T-cell (primary cell): ENCODE measurements at regions not wholly inside any gene's neighbourhood (a gene's known extent, or its start where the extent isn't known, plus 50 kb on each side); places are given as distances from the start of the nearest gene placed in this dataset.

ENCODE experiments used
- ATAC-seq, 4 experiments: fragments of 200-7000 bp in 3 of 4; fragments of 150-1000 bp in 1 of 4; cut with Tn5 transposase; replicated peaks in 1 of 4; 1 replicate in 3 of 4; 2 replicates in 1 of 4; pipeline ENCODE4 v1.10.0; 2021; ENCODE audit warnings: moderate library complexity in 3 of 4, mild to moderate bottlenecking in 2 of 4, moderate number of reproducible peaks in 1 of 4
- CTCF ChIA-PET, 2 donors: fragments of 300-600 bp; sonication (Branson Sonifier 250); formaldehyde crosslinking; loops; one replicate each; lab custom pipeline; 2022; ENCODE audit warnings: antibody characterized with exemption in 2 of 2; lab: Charles Lee
- POLR2A ChIA-PET, 2 donors: fragments of 300-600 bp; sonication (Branson Sonifier 250); formaldehyde crosslinking; loops; one replicate each; lab custom pipeline; 2022; ENCODE audit warnings: antibody characterized with exemption in 2 of 2; lab: Charles Lee
- DNase-seq, 35 experiments: peaks; one replicate each; pipeline versions ENCODE4 v3.0.0 to v3.0.0-alpha.2; 2013 to 2023
- H3K27ac ChIP-seq: one replicate; pipeline ENCODE4 v1.5.1; 2013; ENCODE audit warnings: low read length
- H3K27me3 ChIP-seq, 2 experiments: replicated peaks in 1 of 2; 1 replicate in 1 of 2; 2 replicates in 1 of 2; pipeline versions ENCODE4 v1.6.1 to v1.7.0; 2013; ENCODE audit warnings: low read length in 1 of 2, mixed read lengths in 1 of 2; ENCODE audit not compliant: control insufficient read depth in 2 of 2, insufficient read depth in 2 of 2; ENCODE audit errors: extremely low read depth in 1 of 2
- H3K36me3 ChIP-seq, 2 donors: 1 replicate in 1 of 2; 2 replicates in 1 of 2; pipeline versions ENCODE4 v1.6.1 to v1.7.0; 2013; ENCODE audit warnings: low read length in 1 of 2; ENCODE audit not compliant: control insufficient read depth in 2 of 2, insufficient read depth in 1 of 2; ENCODE audit errors: extremely low read depth in 1 of 2
- H3K4me1 ChIP-seq, 2 experiments: 1 replicate in 1 of 2; 2 replicates in 1 of 2; pipeline versions ENCODE4 v1.6.1 to v1.7.0; 2013; ENCODE audit warnings: low read length in 2 of 2, mixed read lengths in 1 of 2; ENCODE audit not compliant: insufficient read depth in 2 of 2, control insufficient read depth in 1 of 2; ENCODE audit errors: extremely low read depth in 1 of 2
- H3K4me3 ChIP-seq, 2 donors: 1 replicate in 1 of 2; 2 replicates in 1 of 2; pipeline versions ENCODE4 v1.5.1 to v1.7.0; 2013; ENCODE audit warnings: mild to moderate bottlenecking in 2 of 2, low read length in 1 of 2, moderate library complexity in 1 of 2; ENCODE audit not compliant: control insufficient read depth in 1 of 2; ENCODE audit errors: extremely low read depth in 1 of 2
- H3K9me3 ChIP-seq: 2 replicates; pipeline ENCODE4 v1.7.0; 2013
- H3K27ac Mint-ChIP-seq, 2 donors: one replicate each; pipeline ENCODE4 v1.8.0; 2020 to 2021; ENCODE audit warnings: mild to moderate bottlenecking in 2 of 2, mixed read lengths in 2 of 2
- H3K27me3 Mint-ChIP-seq, 2 donors: one replicate each; pipeline ENCODE4 v1.8.0; 2021 to 2022; ENCODE audit warnings: mixed read lengths in 2 of 2
- H3K36me3 Mint-ChIP-seq: one replicate; pipeline ENCODE4 v1.8.0; 2021; ENCODE audit warnings: mixed read lengths
- H3K4me1 Mint-ChIP-seq, 3 donors: one replicate each; pipeline ENCODE4 v1.8.0; 2020 to 2022; ENCODE audit warnings: mixed read lengths in 3 of 3, mild to moderate bottlenecking in 1 of 3
- H3K4me3 Mint-ChIP-seq, 3 donors: one replicate each; pipeline ENCODE4 v1.8.0; 2020 to 2022; ENCODE audit warnings: mild to moderate bottlenecking in 3 of 3, mixed read lengths in 3 of 3, moderate library complexity in 3 of 3
- H3K9me3 Mint-ChIP-seq, 3 donors: one replicate each; pipeline ENCODE4 v1.8.0; 2020 to 2022; ENCODE audit warnings: mixed read lengths in 3 of 3
- WGBS: methylation state at CpG from one replicate; pipeline ENCODE4 v1.1.5; 2013; ENCODE audit warnings: missing lambda C conversion rate; ENCODE audit not compliant: insufficient coverage; 5-methylcytosine and 5-hydroxymethylcytosine counted together

DNA sequence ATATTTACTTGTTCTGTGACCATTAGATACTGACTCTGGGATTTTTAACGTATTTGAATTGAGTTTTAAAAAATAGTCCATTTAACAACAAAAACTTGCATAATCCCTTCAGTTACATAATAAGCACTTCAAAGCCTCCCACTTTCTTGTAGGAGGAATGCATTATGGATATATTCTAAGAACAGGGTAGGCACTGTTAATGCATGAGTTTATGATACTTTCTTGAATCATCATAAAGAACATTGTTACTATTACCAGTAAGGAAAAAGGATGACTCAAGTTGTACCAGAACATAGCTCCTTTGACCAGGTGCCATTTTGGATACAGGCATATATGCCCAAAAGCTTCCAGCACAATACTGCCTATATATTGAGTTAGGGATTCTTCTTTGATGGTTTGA is 671.4 kb downstream of the GALC start:
- Mint-ChIP-seq H3K4me3 (no peak overlapping the region), H3K9me3 (peaks cover 14 to 20% (median 18%) of the 10 kb centered on the region in 3 donors), H3K27ac (no peak overlapping the region), H3K4me1 (no peaks in the 10 kb centered on the region), H3K27me3 (no peaks in the 10 kb centered on the region), H3K36me3 (no peaks in the 10 kb centered on the region)
- no peak overlapping the region for H3K27ac ChIP-seq
- ChIA-PET POLR2A (no interaction called here), CTCF (no interaction called here)
- no peaks in the 10 kb centered on the region for H3K27me3 ChIP-seq
- no peak overlapping the region for H3K4me3 ChIP-seq
- no peaks in the 10 kb centered on the region for H3K4me1 ChIP-seq
- DNase-seq (no peak), ATAC-seq (no peak)
- no peaks in the 10 kb centered on the region for H3K36me3 ChIP-seq
- H3K9me3 ChIP-seq, result peaks cover 2% of the 10 kb centered on the region
- WGBS, result no CpG with 5 or more reads among the region's 1 CpG

DNA sequence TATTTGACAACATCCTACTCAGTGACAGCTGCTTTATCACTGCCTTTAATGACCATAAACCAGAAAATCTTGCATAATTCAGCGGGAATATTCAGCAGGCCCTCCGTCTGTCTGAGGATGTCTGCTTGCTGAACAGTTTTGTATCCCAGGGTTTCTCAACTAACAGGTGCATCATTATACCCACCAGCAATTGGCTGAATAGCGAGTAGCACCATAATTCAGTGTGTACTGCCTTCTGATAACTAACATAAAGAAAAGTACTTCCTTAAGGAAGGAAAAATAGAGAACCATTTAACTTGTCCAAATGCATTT is 680.1 kb downstream of the GALC start:
- CTCF ChIA-PET, result no interaction called here
- no peaks in the 10 kb centered on the region for H3K36me3 ChIP-seq
- POLR2A ChIA-PET, result no interaction called here
- H3K4me1 ChIP-seq, result no peaks in the 10 kb centered on the region
- no peaks in the 10 kb centered on the region for H3K27me3 ChIP-seq
- Mint-ChIP-seq H3K9me3 (peaks cover 12 to 23% (median 21%) of the 10 kb centered on the region in 3 donors), H3K27me3 (no peaks in the 10 kb centered on the region), H3K27ac (no peak overlapping the region), H3K36me3 (no peaks in the 10 kb centered on the region), H3K4me1 (no peaks in the 10 kb centered on the region), H3K4me3 (no peak overlapping the region)
- no peaks in the 10 kb centered on the region for H3K9me3 ChIP-seq
- WGBS, result 80% methylated on average over 1 of the region's 3 CpGs
- no peak for ATAC-seq
- H3K4me3 ChIP-seq, result no peak overlapping the region
- no peak for DNase-seq
- no peak overlapping the region for H3K27ac ChIP-seq

GRCh38 chr14:87312169-87312893 is 680.7 kb downstream of the GALC start:
- Mint-ChIP-seq H3K4me1 (no peaks in the 10 kb centered on the region), H3K36me3 (no peaks in the 10 kb centered on the region), H3K9me3 (peaks cover 10 to 23% (median 19%) of the 10 kb centered on the region in 3 donors), H3K27ac (no peak overlapping the region), H3K4me3 (no peak overlapping the region), H3K27me3 (no peaks in the 10 kb centered on the region)
- H3K36me3 ChIP-seq, result no peaks in the 10 kb centered on the region
- ChIA-PET POLR2A (no interaction called here), CTCF (no interaction called here)
- no peaks in the 10 kb centered on the region for H3K27me3 ChIP-seq
- ATAC-seq (no peak), DNase-seq (no peak)
- WGBS, result 71% methylated on average over 3 of the region's 7 CpGs
- no peak overlapping the region for H3K27ac ChIP-seq
- no peaks in the 10 kb centered on the region for H3K9me3 ChIP-seq
- H3K4me3 ChIP-seq, result no peak overlapping the region
- H3K4me1 ChIP-seq, result no peaks in the 10 kb centered on the region

- ChIA-PET CTCF (no interaction called here), POLR2A (no interaction called here)
- peaks cover 3 to 26% (median 21%) of the 10 kb centered on the region in 3 donors for H3K9me3 Mint-ChIP-seq
- DNase-seq (no peak), ATAC-seq (no peak)
- 70% methylated on average over 1 of the region's 2 CpGs for WGBS
- no peak overlapping the region for H3K4me3 ChIP-seq
- H3K36me3 ChIP-seq, result no peaks in the 10 kb centered on the region
- no peaks in the 10 kb centered on the region for H3K9me3 ChIP-seq
- no peaks in the 10 kb centered on the region for H3K4me1 Mint-ChIP-seq
- no peak overlapping the region for H3K27ac ChIP-seq
- no peaks in the 10 kb centered on the region for H3K4me1 ChIP-seq
- H3K4me3 Mint-ChIP-seq, result no peak overlapping the region
- no peaks in the 10 kb centered on the region for H3K27me3 Mint-ChIP-seq
- no peaks in the 10 kb centered on the region for H3K27me3 ChIP-seq
- H3K27ac Mint-ChIP-seq, result no peak overlapping the region
- H3K36me3 Mint-ChIP-seq, result no peaks in the 10 kb centered on the region
These were observed 683.4 kb downstream of the GALC start for GRCh38 chr14:87309557-87309956.

DNA sequence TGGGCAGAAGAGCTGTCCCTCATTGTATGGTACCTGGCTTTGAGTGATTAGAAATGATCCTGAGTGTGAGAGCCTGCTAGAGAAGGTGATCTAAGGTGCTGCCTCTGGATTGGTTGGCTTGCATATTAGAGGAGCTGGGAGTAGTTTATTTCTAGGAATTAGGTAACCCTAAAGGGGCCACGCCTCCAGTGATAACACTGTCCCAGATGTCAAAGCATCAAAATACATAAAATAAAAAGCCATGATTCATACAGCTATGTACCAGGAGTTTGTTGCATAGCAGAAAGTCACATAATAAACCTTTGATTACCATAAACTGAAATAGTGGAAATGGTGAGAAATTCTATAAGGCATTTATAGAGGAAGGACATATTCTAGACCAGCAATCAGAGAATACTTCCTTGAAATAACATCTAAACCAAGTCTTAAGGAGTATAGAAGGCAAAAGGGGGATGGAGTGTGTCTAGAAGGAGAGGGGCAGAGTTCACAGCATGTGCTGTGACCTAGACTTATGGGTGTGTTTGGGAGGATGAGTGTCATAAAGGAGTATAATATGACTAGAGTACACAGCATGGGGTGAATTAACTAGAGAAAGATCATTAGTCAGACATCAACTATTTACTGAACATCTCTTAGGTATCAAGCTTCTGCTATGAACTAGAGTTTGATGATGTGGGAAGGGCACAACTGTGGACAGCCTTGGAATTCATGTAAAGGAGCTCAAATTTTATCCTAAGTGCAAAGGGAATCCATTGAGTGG is 686.4 kb downstream of the GALC start:
- DNase-seq (no peak), ATAC-seq (no peak)
- Mint-ChIP-seq H3K9me3 (peaks cover 3 to 22% (median 16%) of the 10 kb centered on the region in 3 donors), H3K27me3 (no peaks in the 10 kb centered on the region), H3K4me3 (no peak overlapping the region), H3K4me1 (no peaks in the 10 kb centered on the region), H3K36me3 (no peaks in the 10 kb centered on the region), H3K27ac (no peak overlapping the region)
- Histone ChIP-seq H3K27ac (no peak overlapping the region), H3K36me3 (no peaks in the 10 kb centered on the region), H3K4me3 (no peak overlapping the region), H3K4me1 (no peaks in the 10 kb centered on the region), H3K9me3 (no peaks in the 10 kb centered on the region), H3K27me3 (no peaks in the 10 kb centered on the region)
- ChIA-PET POLR2A (interaction anchor here in 1 of 2 donors (0.6 kb wide), 1 partner anchor 10 kb away, joined by 3 read pairs; no protein-coding TSS in a partner anchor), CTCF (no interaction called here)
- WGBS, result no CpG with 5 or more reads among the region's 1 CpG

DNA sequence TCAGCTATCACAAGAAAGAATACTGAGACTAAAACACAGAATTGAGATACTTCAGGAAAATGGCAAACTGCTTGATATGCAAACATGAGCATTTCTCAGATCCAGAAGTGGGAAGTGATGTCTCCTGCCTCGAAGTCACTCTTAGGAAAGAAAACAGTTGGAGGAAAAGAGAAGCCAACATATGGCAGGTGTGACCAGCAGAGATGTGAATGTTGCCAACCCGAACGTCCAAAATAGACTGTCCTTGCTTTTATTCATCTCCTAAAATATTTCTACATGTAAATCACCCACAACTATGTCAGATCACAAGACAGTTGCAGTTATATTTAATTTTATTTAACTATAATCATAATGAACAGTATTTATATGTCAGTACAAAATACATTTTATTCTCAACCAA is 687.6 kb downstream of the GALC start:
- peaks cover 0 to 26% (median 22%) of the 10 kb centered on the region in 3 donors for H3K9me3 Mint-ChIP-seq
- POLR2A ChIA-PET, result no interaction called here
- DNase-seq, result no peak

More for the DNA sequence above, 687.6 kb downstream of the GALC start:
- Mint-ChIP-seq H3K4me3 (no peak overlapping the region), H3K27me3 (no peaks in the 10 kb centered on the region), H3K36me3 (no peaks in the 10 kb centered on the region), H3K27ac (no peak overlapping the region), H3K4me1 (no peaks in the 10 kb centered on the region)
- CTCF ChIA-PET, result no interaction called here
- Histone ChIP-seq H3K4me3 (no peak overlapping the region), H3K27me3 (no peaks in the 10 kb centered on the region), H3K27ac (no peak overlapping the region), H3K4me1 (no peaks in the 10 kb centered on the region), H3K36me3 (no peaks in the 10 kb centered on the region), H3K9me3 (no peaks in the 10 kb centered on the region)
- ATAC-seq, result no peak
- WGBS, result no CpG with 5 or more reads among the region's 3 CpGs
